ENCODE measurements at regions not wholly inside any gene's neighbourhood (a gene's known extent, or its start where the extent isn't known, plus 50 kb on each side); places are given as distances from the start of the nearest gene placed in this dataset.

GRCh38 chr2:226558418-226558817 is 241.2 kb downstream of the IRS1 start:
- Mint-ChIP-seq H3K27ac (ENCODE audit: unreplicated experiment) (no peak overlapping the region), H3K36me3 (ENCODE audit: insufficient read depth, unreplicated experiment) (no peaks in the 10 kb centered on the region), H3K9me3 (ENCODE audit: low read depth, unreplicated experiment) (peaks cover 6% of the 10 kb centered on the region), H3K4me3 (ENCODE audit: low read depth, unreplicated experiment) (no peak overlapping the region), H3K4me1 (ENCODE audit: low read depth, unreplicated experiment) (no peaks in the 10 kb centered on the region), H3K27me3 (ENCODE audit: unreplicated experiment) (no peaks in the 10 kb centered on the region)
- intact Hi-C loops (cut with micrococcal nuclease; ENCODE audit: unreplicated experiment), result no loop called here
- BruUV-seq (replicated peaks), result no TSS peak
- no peak for TF ChIP-seq CTCF (IDR thresholded peaks at IDR 0.05; ENCODE audit: unreplicated experiment)
- DNase-seq, result no peak
- CTCF ChIA-PET, result no interaction called here

DNA sequence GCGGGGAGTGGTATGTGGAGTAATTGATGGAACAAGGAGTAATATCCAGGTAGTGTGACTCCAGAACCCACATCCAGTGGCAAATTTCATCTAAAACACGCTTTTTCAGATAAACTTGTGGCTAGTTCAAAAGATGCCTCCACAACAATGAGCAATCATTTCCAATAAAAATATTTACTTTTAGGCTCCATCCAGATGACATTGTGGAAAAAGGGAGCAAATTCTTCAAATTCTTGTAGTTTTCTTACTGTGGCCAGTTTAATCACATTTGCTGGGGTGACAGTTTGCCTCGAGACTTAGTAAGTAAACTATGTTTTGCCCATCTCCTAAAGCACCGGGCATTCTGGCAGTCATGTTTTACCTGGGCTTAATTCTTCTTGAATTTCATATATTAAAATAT is 243.6 kb downstream of the IRS1 start:
- no peak for TF ChIP-seq CTCF (IDR thresholded peaks at IDR 0.05; ENCODE audit: unreplicated experiment)
- no peak for DNase-seq
- peaks cover 6% of the 10 kb centered on the region for H3K9me3 Mint-ChIP-seq (ENCODE audit: low read depth, unreplicated experiment)
- CTCF ChIA-PET, result interaction anchor here (0.6 kb wide), 1 partner anchor 190 kb away, joined by 5 read pairs; no protein-coding TSS in a partner anchor
- intact Hi-C loops (cut with micrococcal nuclease; ENCODE audit: unreplicated experiment), result no loop called here
- no peaks in the 10 kb centered on the region for H3K36me3 Mint-ChIP-seq (ENCODE audit: insufficient read depth, unreplicated experiment)
- H3K27ac Mint-ChIP-seq (ENCODE audit: unreplicated experiment), result no peak overlapping the region
- H3K27me3 Mint-ChIP-seq (ENCODE audit: unreplicated experiment), result no peaks in the 10 kb centered on the region
- H3K4me3 Mint-ChIP-seq (ENCODE audit: low read depth, unreplicated experiment), result no peak overlapping the region
- H3K4me1 Mint-ChIP-seq (ENCODE audit: low read depth, unreplicated experiment), result peaks cover 7% of the 10 kb centered on the region
- no TSS peak for BruUV-seq (replicated peaks)

DNA sequence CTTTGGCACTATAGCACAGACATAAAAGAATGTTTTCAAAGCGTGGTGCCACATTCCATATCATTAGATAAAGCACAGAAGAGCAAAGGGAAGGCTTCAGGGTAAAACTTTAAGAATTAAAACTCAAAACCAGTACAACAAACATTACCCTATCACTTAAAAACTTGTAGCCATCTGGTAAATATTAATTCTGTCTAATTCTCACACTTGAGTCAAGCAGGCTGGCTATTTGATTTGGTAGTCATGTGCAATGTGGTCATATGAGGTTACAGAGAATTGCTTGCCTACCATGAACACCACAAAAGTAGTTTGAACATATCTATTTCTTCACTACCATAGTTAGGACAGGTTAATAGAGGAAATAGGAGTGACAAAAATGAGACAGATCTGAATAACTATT is 244.9 kb downstream of the IRS1 start:
- no peak overlapping the region for H3K4me3 Mint-ChIP-seq (ENCODE audit: low read depth, unreplicated experiment)
- TF ChIP-seq CTCF (IDR thresholded peaks at IDR 0.05; ENCODE audit: unreplicated experiment), result no peak
- H3K27ac Mint-ChIP-seq (ENCODE audit: unreplicated experiment), result no peak overlapping the region
- no peaks in the 10 kb centered on the region for H3K36me3 Mint-ChIP-seq (ENCODE audit: insufficient read depth, unreplicated experiment)
- no peaks in the 10 kb centered on the region for H3K27me3 Mint-ChIP-seq (ENCODE audit: unreplicated experiment)
- intact Hi-C loops (cut with micrococcal nuclease; ENCODE audit: unreplicated experiment), result no loop called here
- no peak for DNase-seq
- no TSS peak for BruUV-seq (replicated peaks)
- CTCF ChIA-PET, result no interaction called here
- H3K9me3 Mint-ChIP-seq (ENCODE audit: low read depth, unreplicated experiment), result peaks cover 6% of the 10 kb centered on the region
- peaks cover 10% of the 10 kb centered on the region for H3K4me1 Mint-ChIP-seq (ENCODE audit: low read depth, unreplicated experiment)

DNA sequence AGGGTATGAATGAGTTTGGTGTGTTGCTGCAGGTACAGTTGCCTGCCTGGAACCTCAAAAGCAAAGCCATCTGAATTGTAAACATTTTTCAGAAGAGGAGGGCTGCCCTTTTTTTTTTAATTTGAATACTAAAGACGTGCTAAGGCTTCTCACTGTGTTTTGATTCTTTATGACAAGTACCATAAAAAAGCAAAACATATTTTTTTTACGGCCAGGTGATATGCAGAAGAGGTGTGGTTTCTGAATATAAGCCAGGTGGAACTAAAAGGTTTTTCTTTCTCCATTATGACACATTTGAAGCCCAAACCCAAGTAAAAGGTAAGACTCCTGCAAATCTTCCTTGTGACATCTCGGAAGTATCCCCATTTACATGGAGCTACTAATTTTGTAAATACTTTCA is 246.3 kb downstream of the IRS1 start:
- Mint-ChIP-seq H3K27ac (ENCODE audit: unreplicated experiment) (no peak overlapping the region), H3K4me3 (ENCODE audit: low read depth, unreplicated experiment) (no peak overlapping the region), H3K9me3 (ENCODE audit: low read depth, unreplicated experiment) (peaks cover 6% of the 10 kb centered on the region), H3K36me3 (ENCODE audit: insufficient read depth, unreplicated experiment) (no peaks in the 10 kb centered on the region), H3K27me3 (ENCODE audit: unreplicated experiment) (no peaks in the 10 kb centered on the region), H3K4me1 (ENCODE audit: low read depth, unreplicated experiment) (peaks cover 22% of the 10 kb centered on the region)
- no TSS peak for BruUV-seq (replicated peaks)
- no peak for DNase-seq
- TF ChIP-seq CTCF (IDR thresholded peaks at IDR 0.05; ENCODE audit: unreplicated experiment), result no peak
- CTCF ChIA-PET, result no interaction called here
- intact Hi-C loops (cut with micrococcal nuclease; ENCODE audit: unreplicated experiment), result no loop called here

Measured in Calu3 (cell line).